ENCODE measurements at regions not wholly inside any gene's neighbourhood (a gene's known extent, or its start where the extent isn't known, plus 50 kb on each side); places are given as distances from the start of the nearest gene placed in this dataset.

GRCh38 chr6:93727447-93727846 lies 308.1 kb upstream of the EPHA7 start:
- TF ChIP-seq, protein P1, sequence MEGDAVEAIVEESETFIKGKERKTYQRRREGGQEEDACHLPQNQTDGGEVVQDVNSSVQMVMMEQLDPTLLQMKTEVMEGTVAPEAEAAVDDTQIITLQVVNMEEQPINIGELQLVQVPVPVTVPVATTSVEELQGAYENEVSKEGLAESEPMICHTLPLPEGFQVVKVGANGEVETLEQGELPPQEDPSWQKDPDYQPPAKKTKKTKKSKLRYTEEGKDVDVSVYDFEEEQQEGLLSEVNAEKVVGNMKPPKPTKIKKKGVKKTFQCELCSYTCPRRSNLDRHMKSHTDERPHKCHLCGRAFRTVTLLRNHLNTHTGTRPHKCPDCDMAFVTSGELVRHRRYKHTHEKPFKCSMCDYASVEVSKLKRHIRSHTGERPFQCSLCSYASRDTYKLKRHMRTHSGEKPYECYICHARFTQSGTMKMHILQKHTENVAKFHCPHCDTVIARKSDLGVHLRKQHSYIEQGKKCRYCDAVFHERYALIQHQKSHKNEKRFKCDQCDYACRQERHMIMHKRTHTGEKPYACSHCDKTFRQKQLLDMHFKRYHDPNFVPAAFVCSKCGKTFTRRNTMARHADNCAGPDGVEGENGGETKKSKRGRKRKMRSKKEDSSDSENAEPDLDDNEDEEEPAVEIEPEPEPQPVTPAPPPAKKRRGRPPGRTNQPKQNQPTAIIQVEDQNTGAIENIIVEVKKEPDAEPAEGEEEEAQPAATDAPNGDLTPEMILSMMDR (conservative IDR thresholded peaks at IDR 0.05; ENCODE audit: control insufficient read depth, insufficient read depth, low read depth, low read length): no peak
- H3K4me3 ChIP-seq (ENCODE audit: control insufficient read depth, low read depth, low read length): no peak overlapping the region
- peak; percentile 22 for DNase-seq (ENCODE audit: low read depth)

DNA sequence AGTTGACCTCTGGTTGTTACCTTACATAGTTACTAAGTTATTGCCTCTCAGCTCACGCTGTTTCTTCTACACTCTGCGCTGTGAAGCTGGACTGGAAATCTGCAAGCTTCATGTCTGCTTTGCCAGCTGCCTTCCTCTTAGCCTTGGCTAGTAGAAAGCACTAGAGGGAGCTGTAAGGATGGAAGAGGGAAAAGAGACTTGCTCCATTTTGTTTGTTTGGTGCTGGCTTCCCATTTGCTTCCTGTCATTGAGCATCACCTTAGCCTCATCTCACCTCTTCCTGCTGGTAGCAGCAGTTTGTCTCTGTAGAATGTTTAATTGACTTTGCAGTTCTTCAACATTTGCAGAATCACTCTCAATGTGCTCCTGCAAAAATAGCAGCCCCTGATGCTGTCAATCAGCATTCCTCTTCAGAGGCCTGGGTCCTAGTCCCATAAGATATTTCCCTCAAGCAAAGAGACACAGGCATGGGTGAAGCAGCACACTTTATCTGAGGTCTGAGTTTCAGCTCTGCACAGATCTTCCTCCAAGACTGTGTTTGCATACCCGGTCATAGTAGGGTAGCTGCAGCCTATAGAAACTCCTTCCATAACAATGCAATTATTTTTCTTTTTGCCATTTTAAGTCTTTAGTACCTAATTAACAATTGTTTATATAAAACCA lies 302.2 kb upstream of the EPHA7 start:
- TF ChIP-seq, protein P1 (conservative IDR thresholded peaks at IDR 0.05; ENCODE audit: control insufficient read depth, insufficient read depth, low read depth, low read length): peak; percentile 81
- DNase-seq (ENCODE audit: low read depth): peak; percentile 64
- H3K4me3 ChIP-seq (ENCODE audit: control insufficient read depth, low read depth, low read length): no peak overlapping the region

DNA sequence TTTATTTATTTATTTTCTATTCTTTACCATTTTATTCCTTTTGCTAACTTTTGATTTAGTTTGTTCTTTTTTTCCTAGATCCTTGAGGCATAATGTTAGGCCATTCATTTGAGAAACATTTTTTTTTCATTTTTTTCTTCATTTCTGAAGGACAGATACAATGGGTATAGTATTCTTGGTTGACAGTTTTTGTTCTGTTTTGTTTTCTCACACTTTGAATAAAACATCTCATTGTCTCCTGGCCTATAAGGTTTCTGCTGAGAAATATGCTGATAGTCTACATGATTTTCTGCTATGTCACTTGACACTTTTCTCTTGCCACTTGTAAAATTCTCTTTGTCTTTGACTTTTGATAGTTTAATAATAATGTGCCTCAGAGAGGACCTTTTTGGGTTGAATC lies 294.6 kb upstream of the EPHA7 start:
- no peak overlapping the region for H3K4me3 ChIP-seq (ENCODE audit: control insufficient read depth, low read depth, low read length)
- DNase-seq (ENCODE audit: low read depth): no peak
- TF ChIP-seq, protein P1 (conservative IDR thresholded peaks at IDR 0.05; ENCODE audit: control insufficient read depth, insufficient read depth, low read depth, low read length): no peak

- no peak for DNase-seq (ENCODE audit: low read depth)
- TF ChIP-seq, protein P1 (conservative IDR thresholded peaks at IDR 0.05; ENCODE audit: control insufficient read depth, insufficient read depth, low read depth, low read length): no peak
- H3K4me3 ChIP-seq (ENCODE audit: control insufficient read depth, low read depth, low read length): no peak overlapping the region
Observed at GRCh38 chr6:93703431-93703830, 284.1 kb upstream of the EPHA7 start.

GRCh38 chr6:93701526-93701925 lies 282.2 kb upstream of the EPHA7 start:
- TF ChIP-seq, protein P1 (conservative IDR thresholded peaks at IDR 0.05; ENCODE audit: control insufficient read depth, insufficient read depth, low read depth, low read length): no peak

GRCh38 chr6:93685494-93685893 lies 266.1 kb upstream of the EPHA7 start:
- TF ChIP-seq, protein P1 (conservative IDR thresholded peaks at IDR 0.05; ENCODE audit: control insufficient read depth, insufficient read depth, low read depth, low read length): no peak
- no peak overlapping the region for H3K4me3 ChIP-seq (ENCODE audit: control insufficient read depth, low read depth, low read length)
- no peak for DNase-seq (ENCODE audit: low read depth)

More at GRCh38 chr6:93701526-93701925, 282.2 kb upstream of the EPHA7 start:
- H3K4me3 ChIP-seq (ENCODE audit: control insufficient read depth, low read depth, low read length): no peak overlapping the region
- DNase-seq (ENCODE audit: low read depth): peak; percentile 29

Measured in fibroblast of mammary gland (primary cell).